ENCODE measurements at regions not wholly inside any gene's neighbourhood (a gene's known extent, or its start where the extent isn't known, plus 50 kb on each side); places are given as distances from the start of the nearest gene placed in this dataset.
"Not testable (repeated sequence)": the region's sequence is repeated elsewhere in the genome, so short reads cannot be mapped to it uniquely, and the experiment has no call there.

DNA sequence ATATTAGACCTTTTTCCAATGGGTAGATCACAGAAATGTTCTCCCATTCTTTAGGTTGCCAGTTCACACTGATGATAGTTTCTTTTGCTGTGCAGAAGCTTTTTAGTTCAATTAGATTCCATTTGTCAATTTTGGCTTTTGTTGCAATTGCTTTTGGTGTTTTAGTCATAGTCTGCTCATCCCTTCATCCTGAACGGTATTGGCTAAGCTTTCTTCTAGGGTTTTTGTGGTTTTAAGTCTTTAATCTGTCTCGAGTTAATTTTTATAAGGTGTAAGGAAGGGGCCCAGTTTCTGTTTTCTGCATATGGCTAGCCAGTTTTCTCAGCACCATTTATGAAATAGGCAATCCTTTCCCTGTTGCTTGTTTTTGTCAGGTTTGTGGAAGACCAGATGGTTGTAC is 564.3 kb upstream of the ZNF337 start:
- TF ChIP-seq, protein P1, sequence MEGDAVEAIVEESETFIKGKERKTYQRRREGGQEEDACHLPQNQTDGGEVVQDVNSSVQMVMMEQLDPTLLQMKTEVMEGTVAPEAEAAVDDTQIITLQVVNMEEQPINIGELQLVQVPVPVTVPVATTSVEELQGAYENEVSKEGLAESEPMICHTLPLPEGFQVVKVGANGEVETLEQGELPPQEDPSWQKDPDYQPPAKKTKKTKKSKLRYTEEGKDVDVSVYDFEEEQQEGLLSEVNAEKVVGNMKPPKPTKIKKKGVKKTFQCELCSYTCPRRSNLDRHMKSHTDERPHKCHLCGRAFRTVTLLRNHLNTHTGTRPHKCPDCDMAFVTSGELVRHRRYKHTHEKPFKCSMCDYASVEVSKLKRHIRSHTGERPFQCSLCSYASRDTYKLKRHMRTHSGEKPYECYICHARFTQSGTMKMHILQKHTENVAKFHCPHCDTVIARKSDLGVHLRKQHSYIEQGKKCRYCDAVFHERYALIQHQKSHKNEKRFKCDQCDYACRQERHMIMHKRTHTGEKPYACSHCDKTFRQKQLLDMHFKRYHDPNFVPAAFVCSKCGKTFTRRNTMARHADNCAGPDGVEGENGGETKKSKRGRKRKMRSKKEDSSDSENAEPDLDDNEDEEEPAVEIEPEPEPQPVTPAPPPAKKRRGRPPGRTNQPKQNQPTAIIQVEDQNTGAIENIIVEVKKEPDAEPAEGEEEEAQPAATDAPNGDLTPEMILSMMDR (IDR thresholded peaks at IDR 0.05; ENCODE audit: low read depth, low read length): not testable (repeated sequence)
- TF ChIP-seq EZH2phosphoT487 (IDR thresholded peaks at IDR 0.05; ENCODE audit: low read depth): not testable (repeated sequence)

Measured in OCI-LY3 (cell line).